ENCODE measurements at regions not wholly inside any gene's neighbourhood (a gene's known extent, or its start where the extent isn't known, plus 50 kb on each side); places are given as distances from the start of the nearest gene placed in this dataset.
A peak's percentile ranks its signal among the peaks of the same experiment; 100 is the strongest.

DNA sequence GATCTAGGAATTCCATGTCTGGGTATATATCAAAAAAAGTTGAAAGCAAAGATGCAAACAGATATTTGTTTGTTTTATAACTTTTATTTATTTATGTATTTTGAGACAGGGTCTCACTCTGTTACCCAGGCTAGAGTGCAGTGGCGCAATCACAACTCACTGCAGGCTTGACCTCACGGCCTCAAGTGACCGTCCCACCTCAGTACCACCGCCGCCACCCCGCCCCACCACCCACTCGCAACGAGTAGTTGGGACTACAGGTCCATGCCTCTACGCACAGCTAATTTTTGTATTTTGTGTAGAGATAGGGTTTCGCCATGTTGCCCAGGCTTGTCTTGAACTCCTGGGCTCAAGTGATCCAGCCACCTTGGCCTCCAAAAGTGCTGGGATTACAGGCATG lies 66.5 kb upstream of the KTN1 start:
- DNase-seq: no peak
- ATAC-seq: no peak
- H3K27me3 ChIP-seq (ENCODE audit: low read length): no peaks in the 10 kb centered on the region
- no peak overlapping the region for H3K4me3 ChIP-seq (ENCODE audit: low read length)
- no peak overlapping the region for H3K9ac ChIP-seq (ENCODE audit: low read length)
- no peak overlapping the region for H3K4me2 ChIP-seq (ENCODE audit: low read length)
- no peaks in the 10 kb centered on the region for H3K79me2 ChIP-seq (ENCODE audit: low read length)
- no peaks in the 10 kb centered on the region for H3K9me2 ChIP-seq (replicated peaks; ENCODE audit: low read length)
- H2AFZ ChIP-seq (ENCODE audit: low read length): no peak overlapping the region
- no peak overlapping the region for H3K27ac ChIP-seq (ENCODE audit: low read length)
- H3K36me3 ChIP-seq (ENCODE audit: low read depth, low read length): no peaks in the 10 kb centered on the region
- peaks cover 8% of the 10 kb centered on the region; the same call in 1 of the 2 replicates for H3K4me1 ChIP-seq (ENCODE audit: insufficient read depth, low read length)
- TF ChIP-seq EZH2 (IDR thresholded peaks at IDR 0.05; ENCODE audit: low read length, unreplicated experiment) (no peak), EZH2phosphoT487 (IDR thresholded peaks at IDR 0.05; ENCODE audit: borderline replicate concordance, low read length) (no peak)
- TF ChIP-seq, protein P1, sequence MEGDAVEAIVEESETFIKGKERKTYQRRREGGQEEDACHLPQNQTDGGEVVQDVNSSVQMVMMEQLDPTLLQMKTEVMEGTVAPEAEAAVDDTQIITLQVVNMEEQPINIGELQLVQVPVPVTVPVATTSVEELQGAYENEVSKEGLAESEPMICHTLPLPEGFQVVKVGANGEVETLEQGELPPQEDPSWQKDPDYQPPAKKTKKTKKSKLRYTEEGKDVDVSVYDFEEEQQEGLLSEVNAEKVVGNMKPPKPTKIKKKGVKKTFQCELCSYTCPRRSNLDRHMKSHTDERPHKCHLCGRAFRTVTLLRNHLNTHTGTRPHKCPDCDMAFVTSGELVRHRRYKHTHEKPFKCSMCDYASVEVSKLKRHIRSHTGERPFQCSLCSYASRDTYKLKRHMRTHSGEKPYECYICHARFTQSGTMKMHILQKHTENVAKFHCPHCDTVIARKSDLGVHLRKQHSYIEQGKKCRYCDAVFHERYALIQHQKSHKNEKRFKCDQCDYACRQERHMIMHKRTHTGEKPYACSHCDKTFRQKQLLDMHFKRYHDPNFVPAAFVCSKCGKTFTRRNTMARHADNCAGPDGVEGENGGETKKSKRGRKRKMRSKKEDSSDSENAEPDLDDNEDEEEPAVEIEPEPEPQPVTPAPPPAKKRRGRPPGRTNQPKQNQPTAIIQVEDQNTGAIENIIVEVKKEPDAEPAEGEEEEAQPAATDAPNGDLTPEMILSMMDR (conservative IDR thresholded peaks at IDR 0.05; ENCODE audit: low read depth, low read length): no peak
- no peaks in the 10 kb centered on the region for H3F3A ChIP-seq (ENCODE audit: low read length, unreplicated experiment)
- intact Hi-C loops (cut with micrococcal nuclease): no loop called here
- POLR2A ChIA-PET (ENCODE audit: unreplicated experiment): no interaction called here
- BruUV-seq (replicated peaks): no TSS peak
- CTCF ChIA-PET: no interaction called here
- H4K20me1 ChIP-seq (ENCODE audit: low read length): no peaks in the 10 kb centered on the region
- H3K9me3 ChIP-seq (ENCODE audit: low read length): no peaks in the 10 kb centered on the region

DNA sequence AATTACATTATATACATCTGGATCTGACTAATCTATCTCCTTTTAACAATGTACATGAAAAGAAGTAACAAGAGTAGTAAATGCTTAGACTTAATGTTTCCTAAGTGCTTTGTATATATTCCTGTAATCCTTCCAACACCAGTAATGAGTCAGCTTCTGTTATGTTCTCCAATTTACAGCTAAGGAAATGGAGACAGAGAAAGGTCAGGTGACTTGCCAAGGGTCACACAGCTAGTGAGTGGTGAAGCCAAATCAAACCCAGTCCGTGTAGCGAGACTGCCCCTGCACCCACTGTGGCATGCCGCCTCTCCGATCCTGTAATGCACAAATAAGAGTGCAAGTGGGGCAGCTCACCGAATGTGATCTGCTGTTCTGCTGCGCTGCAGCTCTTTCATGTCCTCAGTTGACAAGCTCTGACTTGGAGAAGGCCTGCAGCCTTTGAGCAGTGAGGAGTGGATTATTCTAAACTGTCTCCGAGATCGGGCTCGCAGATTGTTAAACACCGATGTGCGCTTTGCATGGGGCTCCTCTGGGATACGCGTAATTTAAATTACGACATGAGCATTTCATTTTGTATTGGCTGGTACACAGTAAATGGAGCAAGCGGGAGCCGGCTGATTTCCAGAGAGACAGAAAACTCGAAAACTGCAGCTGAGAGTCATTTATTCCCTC lies 65.1 kb upstream of the KTN1 start:
- no peak overlapping the region for H3K9ac ChIP-seq (ENCODE audit: low read length)
- no peak overlapping the region for H2AFZ ChIP-seq (ENCODE audit: low read length)
- BruUV-seq (replicated peaks): no TSS peak
- no peak overlapping the region for H3K27ac ChIP-seq (ENCODE audit: low read length)
- ChIA-PET POLR2A (ENCODE audit: unreplicated experiment) (no interaction called here), CTCF (no interaction called here)
- peaks cover 8% of the 10 kb centered on the region; the same call in 1 of the 2 replicates for H3K4me1 ChIP-seq (ENCODE audit: insufficient read depth, low read length)
- ATAC-seq (peak; percentile 88), DNase-seq (peak; percentile 56)
- no peaks in the 10 kb centered on the region for H3K79me2 ChIP-seq (ENCODE audit: low read length)
- no peaks in the 10 kb centered on the region for H3K9me3 ChIP-seq (ENCODE audit: low read length)
- no peak overlapping the region for H3K4me2 ChIP-seq (ENCODE audit: low read length)
- intact Hi-C loops (cut with micrococcal nuclease): no loop called here
- no peaks in the 10 kb centered on the region for H3K27me3 ChIP-seq (ENCODE audit: low read length)
- H4K20me1 ChIP-seq (ENCODE audit: low read length): no peaks in the 10 kb centered on the region
- no peaks in the 10 kb centered on the region for H3K36me3 ChIP-seq (ENCODE audit: low read depth, low read length)
- no peaks in the 10 kb centered on the region for H3F3A ChIP-seq (ENCODE audit: low read length, unreplicated experiment)
- H3K4me3 ChIP-seq (ENCODE audit: low read length): no peak overlapping the region
- TF ChIP-seq EZH2phosphoT487 (IDR thresholded peaks at IDR 0.05; ENCODE audit: borderline replicate concordance, low read length) (no peak), EZH2 (IDR thresholded peaks at IDR 0.05; ENCODE audit: low read length, unreplicated experiment) (no peak)
- TF ChIP-seq, protein P1 (conservative IDR thresholded peaks at IDR 0.05; ENCODE audit: low read depth, low read length): no peak
- no peaks in the 10 kb centered on the region for H3K9me2 ChIP-seq (replicated peaks; ENCODE audit: low read length)

DNA sequence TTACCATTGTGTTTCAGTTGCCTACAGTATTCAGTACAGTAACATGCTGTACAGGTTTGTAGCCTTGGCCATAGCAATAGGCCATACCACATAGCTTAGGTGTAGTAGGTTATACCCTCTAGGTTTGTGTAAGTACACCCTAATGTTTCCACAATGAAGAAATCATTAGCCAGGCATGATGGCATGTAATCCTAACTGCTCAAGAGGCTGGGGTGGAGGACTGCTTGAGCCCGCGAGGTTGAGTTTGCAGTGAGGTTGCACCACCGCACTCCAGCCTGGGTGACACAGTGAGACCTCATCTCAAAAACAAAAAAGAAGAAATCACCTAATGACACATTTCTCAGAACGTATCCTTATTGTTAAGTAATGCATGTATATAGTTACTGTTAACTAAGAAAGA lies 63.2 kb upstream of the KTN1 start:
- intact Hi-C loops (cut with micrococcal nuclease): no loop called here
- DNase-seq (no peak), ATAC-seq (no peak)
- H4K20me1 ChIP-seq (ENCODE audit: low read length): no peaks in the 10 kb centered on the region
- H3K9me3 ChIP-seq (ENCODE audit: low read length): no peaks in the 10 kb centered on the region; the same call in 1 of the 2 replicates
- CTCF ChIA-PET: no interaction called here
- no peak overlapping the region for H3K4me3 ChIP-seq (ENCODE audit: low read length)
- H3K9ac ChIP-seq (ENCODE audit: low read length): no peak overlapping the region
- H3F3A ChIP-seq (ENCODE audit: low read length, unreplicated experiment): no peaks in the 10 kb centered on the region
- BruUV-seq (replicated peaks): no TSS peak
- H3K27me3 ChIP-seq (ENCODE audit: low read length): no peaks in the 10 kb centered on the region
- POLR2A ChIA-PET (ENCODE audit: unreplicated experiment): no interaction called here
- H3K36me3 ChIP-seq (ENCODE audit: low read depth, low read length): no peaks in the 10 kb centered on the region
- TF ChIP-seq EZH2 (IDR thresholded peaks at IDR 0.05; ENCODE audit: low read length, unreplicated experiment): no peak
- TF ChIP-seq, protein P1 (conservative IDR thresholded peaks at IDR 0.05; ENCODE audit: low read depth, low read length): no peak
- TF ChIP-seq EZH2phosphoT487 (IDR thresholded peaks at IDR 0.05; ENCODE audit: borderline replicate concordance, low read length): no peak
- no peak overlapping the region for H3K4me2 ChIP-seq (ENCODE audit: low read length)
- peaks cover 8% of the 10 kb centered on the region; the same call in 1 of the 2 replicates for H3K4me1 ChIP-seq (ENCODE audit: insufficient read depth, low read length)
- H2AFZ ChIP-seq (ENCODE audit: low read length): no peak overlapping the region
- H3K79me2 ChIP-seq (ENCODE audit: low read length): no peaks in the 10 kb centered on the region
- no peak overlapping the region for H3K27ac ChIP-seq (ENCODE audit: low read length)
- no peaks in the 10 kb centered on the region for H3K9me2 ChIP-seq (replicated peaks; ENCODE audit: low read length)

All from PC-3 (cell line).